T-helper 2 cell treated with Interferon-gamma antibody and Interleukin-4, amounts not matched to agents 5 μg/mL and 100 μg/mL, for 36 hours (primary cell): ENCODE measurements at regions not wholly inside any gene's neighbourhood (a gene's known extent, or its start where the extent isn't known, plus 50 kb on each side); places are given as distances from the start of the nearest gene placed in this dataset.

Experiments
- DNase-seq: peaks from one replicate; pipeline ENCODE4 v3.0.0; 2021; ENCODE audit warnings: low spot score
- H3K27ac Mint-ChIP-seq: one replicate; pipeline ENCODE4 v1.8.0; 2021; ENCODE audit warnings: mild to moderate bottlenecking, mixed read lengths
- H3K27me3 Mint-ChIP-seq: one replicate; pipeline ENCODE4 v1.8.0; 2021; ENCODE audit warnings: low read depth, mixed read lengths
- H3K36me3 Mint-ChIP-seq: one replicate; pipeline ENCODE4 v1.8.0; 2021; ENCODE audit warnings: low read depth, mixed read lengths
- H3K4me1 Mint-ChIP-seq: one replicate; pipeline ENCODE4 v1.8.0; 2021; ENCODE audit warnings: low read depth, mixed read lengths
- H3K4me3 Mint-ChIP-seq: one replicate; pipeline ENCODE4 v1.8.0; 2022; ENCODE audit warnings: mild to moderate bottlenecking, moderate library complexity, mixed read lengths
- H3K9me3 Mint-ChIP-seq: one replicate; pipeline ENCODE4 v1.8.0; 2021; ENCODE audit warnings: mixed read lengths

GRCh38 chrX:85503258-85504158 lies 124.0 kb upstream of the POF1B start:
- Mint-ChIP-seq H3K9me3 (no peaks in the 10 kb centered on the region), H3K36me3 (no peaks in the 10 kb centered on the region), H3K4me3 (no peak overlapping the region), H3K27me3 (no peaks in the 10 kb centered on the region), H3K4me1 (no peaks in the 10 kb centered on the region), H3K27ac (no peak overlapping the region)
- DNase-seq, result no peak

- no peaks in the 10 kb centered on the region for H3K9me3 Mint-ChIP-seq
- no peaks in the 10 kb centered on the region for H3K27me3 Mint-ChIP-seq
- H3K4me1 Mint-ChIP-seq, result no peaks in the 10 kb centered on the region
- DNase-seq, result no peak
- H3K27ac Mint-ChIP-seq, result no peak overlapping the region
- no peaks in the 10 kb centered on the region for H3K36me3 Mint-ChIP-seq
- no peak overlapping the region for H3K4me3 Mint-ChIP-seq
Observed at GRCh38 chrX:85501349-85501748, 121.9 kb upstream of the POF1B start.

GRCh38 chrX:85499400-85499799 lies 119.9 kb upstream of the POF1B start:
- Mint-ChIP-seq H3K4me1 (no peaks in the 10 kb centered on the region), H3K4me3 (no peak overlapping the region), H3K9me3 (no peaks in the 10 kb centered on the region), H3K36me3 (no peaks in the 10 kb centered on the region), H3K27me3 (no peaks in the 10 kb centered on the region), H3K27ac (no peak overlapping the region)
- DNase-seq, result no peak

- no peak overlapping the region for H3K4me3 Mint-ChIP-seq
- H3K4me1 Mint-ChIP-seq, result no peaks in the 10 kb centered on the region
- no peak overlapping the region for H3K27ac Mint-ChIP-seq
Observed at GRCh38 chrX:85493821-85494220, 114.4 kb upstream of the POF1B start.

GRCh38 chrX:85454295-85454694 lies 74.8 kb upstream of the POF1B start:
- DNase-seq, result no peak
- Mint-ChIP-seq H3K27ac (no peak overlapping the region), H3K27me3 (no peaks in the 10 kb centered on the region), H3K4me1 (no peaks in the 10 kb centered on the region), H3K36me3 (no peaks in the 10 kb centered on the region), H3K4me3 (no peak overlapping the region), H3K9me3 (no peaks in the 10 kb centered on the region)

More at GRCh38 chrX:85493821-85494220, 114.4 kb upstream of the POF1B start:
- no peaks in the 10 kb centered on the region for H3K9me3 Mint-ChIP-seq
- no peaks in the 10 kb centered on the region for H3K27me3 Mint-ChIP-seq
- DNase-seq, result no peak
- no peaks in the 10 kb centered on the region for H3K36me3 Mint-ChIP-seq

GRCh38 chrX:85444613-85445012 lies 65.1 kb upstream of the POF1B start:
- Mint-ChIP-seq H3K4me3 (no peak overlapping the region), H3K27me3 (no peaks in the 10 kb centered on the region), H3K36me3 (no peaks in the 10 kb centered on the region), H3K4me1 (no peaks in the 10 kb centered on the region), H3K27ac (no peak overlapping the region), H3K9me3 (peaks cover 5% of the 10 kb centered on the region)
- DNase-seq, result no peak
